ENCODE measurements at regions not wholly inside any gene's neighbourhood (a gene's known extent, or its start where the extent isn't known, plus 50 kb on each side); places are given as distances from the start of the nearest gene placed in this dataset.

GRCh38 chr6:91328241-91328640, 741.4 kb upstream of the MAP3K7 start:
- H3K4me1 ChIP-seq (ENCODE audit: control insufficient read depth, extremely low read depth, insufficient read depth, low read length): no peaks in the 10 kb centered on the region
- H3K4me2 ChIP-seq (ENCODE audit: extremely low read depth, insufficient read depth, low read length): no peak overlapping the region
- H4K20me1 ChIP-seq (ENCODE audit: control insufficient read depth, extremely low read depth, insufficient read depth, low read length): no peaks in the 10 kb centered on the region
- H3K36me3 ChIP-seq (ENCODE audit: control insufficient read depth, insufficient read depth, low read length): no peaks in the 10 kb centered on the region
- no peaks in the 10 kb centered on the region for H3K9me3 ChIP-seq (ENCODE audit: control insufficient read depth, insufficient read depth, low read depth, low read length)
- H2AFZ ChIP-seq (ENCODE audit: low read length): no peak overlapping the region
- TF ChIP-seq EZH2 (IDR thresholded peaks at IDR 0.05; ENCODE audit: low read length, missing control alignments): no peak
- TF ChIP-seq CTCF (conservative IDR thresholded peaks at IDR 0.05 in 1 of 2, IDR thresholded peaks at IDR 0.05 in 1 of 2; ENCODE audit: low read depth in 1 of 2, low read length in 2 of 2): no peak
- H3K27me3 ChIP-seq (ENCODE audit: control insufficient read depth, insufficient read depth, low read length): no peaks in the 10 kb centered on the region
- H3K27ac ChIP-seq (ENCODE audit: insufficient read depth, low read length): no peak overlapping the region
- H3K4me3 ChIP-seq (replicated peaks in 1 of 4; ENCODE audit: control extremely low read depth in 1 of 4, insufficient read depth in 1 of 4, low read depth in 3 of 4, low read length in 4 of 4): no peak overlapping the region
- H3K9ac ChIP-seq (ENCODE audit: insufficient read depth, low read length): no peak overlapping the region
- DNase-seq (ENCODE audit: low read depth in 2 of 2): no peak
- H3K79me2 ChIP-seq (ENCODE audit: control insufficient read depth, insufficient read depth, low read length): no peaks in the 10 kb centered on the region

- Histone ChIP-seq H3K36me3 (ENCODE audit: control insufficient read depth, insufficient read depth, low read length) (no peaks in the 10 kb centered on the region), H3K79me2 (ENCODE audit: control insufficient read depth, insufficient read depth, low read length) (no peaks in the 10 kb centered on the region), H3K9ac (ENCODE audit: insufficient read depth, low read length) (no peak overlapping the region), H3K4me1 (ENCODE audit: control insufficient read depth, extremely low read depth, insufficient read depth, low read length) (no peaks in the 10 kb centered on the region), H3K4me2 (ENCODE audit: extremely low read depth, insufficient read depth, low read length) (no peak overlapping the region), H3K27me3 (ENCODE audit: control insufficient read depth, insufficient read depth, low read length) (no peaks in the 10 kb centered on the region), H2AFZ (ENCODE audit: low read length) (no peak overlapping the region), H3K4me3 (replicated peaks in 1 of 4; ENCODE audit: control extremely low read depth in 1 of 4, insufficient read depth in 1 of 4, low read depth in 3 of 4, low read length in 4 of 4) (no peak overlapping the region), H3K9me3 (ENCODE audit: control insufficient read depth, insufficient read depth, low read depth, low read length) (no peaks in the 10 kb centered on the region), H3K27ac (ENCODE audit: insufficient read depth, low read length) (no peak overlapping the region), H4K20me1 (ENCODE audit: control insufficient read depth, extremely low read depth, insufficient read depth, low read length) (no peaks in the 10 kb centered on the region)
- TF ChIP-seq EZH2 (IDR thresholded peaks at IDR 0.05; ENCODE audit: low read length, missing control alignments): no peak
- TF ChIP-seq CTCF (conservative IDR thresholded peaks at IDR 0.05 in 1 of 2, IDR thresholded peaks at IDR 0.05 in 1 of 2; ENCODE audit: low read depth in 1 of 2, low read length in 2 of 2): no peak
- DNase-seq (ENCODE audit: low read depth in 2 of 2): no peak
Observed at GRCh38 chr6:91324711-91325110, 737.8 kb upstream of the MAP3K7 start.

GRCh38 chr6:91317984-91318383, 731.1 kb upstream of the MAP3K7 start:
- no peaks in the 10 kb centered on the region for H3K27me3 ChIP-seq (ENCODE audit: control insufficient read depth, insufficient read depth, low read length)
- no peaks in the 10 kb centered on the region for H3K79me2 ChIP-seq (ENCODE audit: control insufficient read depth, insufficient read depth, low read length)
- no peaks in the 10 kb centered on the region for H4K20me1 ChIP-seq (ENCODE audit: control insufficient read depth, extremely low read depth, insufficient read depth, low read length)
- H2AFZ ChIP-seq (ENCODE audit: low read length): no peak overlapping the region
- H3K9ac ChIP-seq (ENCODE audit: insufficient read depth, low read length): no peak overlapping the region
- no peaks in the 10 kb centered on the region for H3K9me3 ChIP-seq (ENCODE audit: control insufficient read depth, insufficient read depth, low read depth, low read length)
- H3K27ac ChIP-seq (ENCODE audit: insufficient read depth, low read length): no peak overlapping the region
- H3K4me2 ChIP-seq (ENCODE audit: extremely low read depth, insufficient read depth, low read length): no peak overlapping the region
- no peaks in the 10 kb centered on the region for H3K36me3 ChIP-seq (ENCODE audit: control insufficient read depth, insufficient read depth, low read length)
- no peaks in the 10 kb centered on the region for H3K4me1 ChIP-seq (ENCODE audit: control insufficient read depth, extremely low read depth, insufficient read depth, low read length)
- H3K4me3 ChIP-seq (replicated peaks in 1 of 4; ENCODE audit: control extremely low read depth in 1 of 4, insufficient read depth in 1 of 4, low read depth in 3 of 4, low read length in 4 of 4): no peak overlapping the region
- DNase-seq (ENCODE audit: low read depth in 2 of 2): no peak
- TF ChIP-seq CTCF (conservative IDR thresholded peaks at IDR 0.05 in 1 of 2, IDR thresholded peaks at IDR 0.05 in 1 of 2; ENCODE audit: low read depth in 1 of 2, low read length in 2 of 2): no peak
- TF ChIP-seq EZH2 (IDR thresholded peaks at IDR 0.05; ENCODE audit: low read length, missing control alignments): no peak

Measured in fibroblast of lung (primary cell).